Panc1 (cell line): ENCODE measurements at regions not wholly inside any gene's neighbourhood (a gene's known extent, or its start where the extent isn't known, plus 50 kb on each side); places are given as distances from the start of the nearest gene placed in this dataset.

Experiments
- POLR2AphosphoS5 ChIP-seq: IDR thresholded peaks from 2 replicates; pipeline ENCODE4 v1.6.1; 2012; ENCODE audit warnings: mild to moderate bottlenecking, low read depth, low read length, moderate library complexity
- SIN3A ChIP-seq: IDR thresholded peaks from 2 replicates; pipeline ENCODE4 v1.6.1; 2012; ENCODE audit warnings: low read depth, mild to moderate bottlenecking, low read length, moderate library complexity, borderline replicate concordance; ENCODE audit not compliant: insufficient read depth
- TCF7L2 ChIP-seq: IDR thresholded peaks from 2 replicates; pipeline ENCODE4 v1.6.1; 2011; ENCODE audit warnings: mild to moderate bottlenecking, low read depth, low read length, inconsistent platforms
- TF ChIP-seq, protein P1 (sequence below), 2 experiments: IDR thresholded peaks; 2 replicates each; pipeline ENCODE4 v1.6.1; 2011 to 2012; ENCODE audit warnings: low read depth in 2 of 2, control low read depth in 1 of 2, low read length in 1 of 2, mild to moderate bottlenecking in 1 of 2, moderate library complexity in 1 of 2; ENCODE audit not compliant: insufficient read depth in 1 of 2
- TF ChIP-seq, protein P2 (sequence below): fragments of 450-650 bp; IDR thresholded peaks from 2 replicates; pipeline ENCODE4 v1.5.1; 2017; ENCODE audit warnings: mild to moderate bottlenecking

DNA sequence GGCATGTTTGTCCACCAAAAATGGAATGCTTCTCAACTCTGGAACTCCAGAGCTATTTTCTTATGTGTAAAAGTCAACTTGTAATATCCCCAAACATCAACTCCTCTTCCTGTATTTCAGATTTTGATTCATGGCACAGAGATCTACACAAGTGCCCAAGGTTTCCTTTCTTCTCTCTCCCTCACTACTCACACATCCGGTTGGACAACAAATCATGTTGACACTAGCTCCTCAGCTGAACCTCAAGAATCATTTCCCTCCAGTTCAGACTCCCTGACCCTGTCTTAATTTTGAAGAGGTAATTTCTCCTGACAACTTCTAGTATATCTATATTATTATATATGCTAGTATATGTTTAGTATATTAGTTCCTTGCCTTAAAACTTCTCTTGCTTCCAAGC lies 485.4 kb upstream of the CCDC196 start:
- TF ChIP-seq, protein P1, sequence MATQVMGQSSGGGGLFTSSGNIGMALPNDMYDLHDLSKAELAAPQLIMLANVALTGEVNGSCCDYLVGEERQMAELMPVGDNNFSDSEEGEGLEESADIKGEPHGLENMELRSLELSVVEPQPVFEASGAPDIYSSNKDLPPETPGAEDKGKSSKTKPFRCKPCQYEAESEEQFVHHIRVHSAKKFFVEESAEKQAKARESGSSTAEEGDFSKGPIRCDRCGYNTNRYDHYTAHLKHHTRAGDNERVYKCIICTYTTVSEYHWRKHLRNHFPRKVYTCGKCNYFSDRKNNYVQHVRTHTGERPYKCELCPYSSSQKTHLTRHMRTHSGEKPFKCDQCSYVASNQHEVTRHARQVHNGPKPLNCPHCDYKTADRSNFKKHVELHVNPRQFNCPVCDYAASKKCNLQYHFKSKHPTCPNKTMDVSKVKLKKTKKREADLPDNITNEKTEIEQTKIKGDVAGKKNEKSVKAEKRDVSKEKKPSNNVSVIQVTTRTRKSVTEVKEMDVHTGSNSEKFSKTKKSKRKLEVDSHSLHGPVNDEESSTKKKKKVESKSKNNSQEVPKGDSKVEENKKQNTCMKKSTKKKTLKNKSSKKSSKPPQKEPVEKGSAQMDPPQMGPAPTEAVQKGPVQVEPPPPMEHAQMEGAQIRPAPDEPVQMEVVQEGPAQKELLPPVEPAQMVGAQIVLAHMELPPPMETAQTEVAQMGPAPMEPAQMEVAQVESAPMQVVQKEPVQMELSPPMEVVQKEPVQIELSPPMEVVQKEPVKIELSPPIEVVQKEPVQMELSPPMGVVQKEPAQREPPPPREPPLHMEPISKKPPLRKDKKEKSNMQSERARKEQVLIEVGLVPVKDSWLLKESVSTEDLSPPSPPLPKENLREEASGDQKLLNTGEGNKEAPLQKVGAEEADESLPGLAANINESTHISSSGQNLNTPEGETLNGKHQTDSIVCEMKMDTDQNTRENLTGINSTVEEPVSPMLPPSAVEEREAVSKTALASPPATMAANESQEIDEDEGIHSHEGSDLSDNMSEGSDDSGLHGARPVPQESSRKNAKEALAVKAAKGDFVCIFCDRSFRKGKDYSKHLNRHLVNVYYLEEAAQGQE (IDR thresholded peaks at IDR 0.05; ENCODE audit: insufficient read depth in 1 of 2, low read depth in 2 of 2, low read length in 1 of 2), result no peak
- TF ChIP-seq POLR2AphosphoS5 (no peak), SIN3A (no peak), TCF7L2 (no peak)
- TF ChIP-seq, protein P2, sequence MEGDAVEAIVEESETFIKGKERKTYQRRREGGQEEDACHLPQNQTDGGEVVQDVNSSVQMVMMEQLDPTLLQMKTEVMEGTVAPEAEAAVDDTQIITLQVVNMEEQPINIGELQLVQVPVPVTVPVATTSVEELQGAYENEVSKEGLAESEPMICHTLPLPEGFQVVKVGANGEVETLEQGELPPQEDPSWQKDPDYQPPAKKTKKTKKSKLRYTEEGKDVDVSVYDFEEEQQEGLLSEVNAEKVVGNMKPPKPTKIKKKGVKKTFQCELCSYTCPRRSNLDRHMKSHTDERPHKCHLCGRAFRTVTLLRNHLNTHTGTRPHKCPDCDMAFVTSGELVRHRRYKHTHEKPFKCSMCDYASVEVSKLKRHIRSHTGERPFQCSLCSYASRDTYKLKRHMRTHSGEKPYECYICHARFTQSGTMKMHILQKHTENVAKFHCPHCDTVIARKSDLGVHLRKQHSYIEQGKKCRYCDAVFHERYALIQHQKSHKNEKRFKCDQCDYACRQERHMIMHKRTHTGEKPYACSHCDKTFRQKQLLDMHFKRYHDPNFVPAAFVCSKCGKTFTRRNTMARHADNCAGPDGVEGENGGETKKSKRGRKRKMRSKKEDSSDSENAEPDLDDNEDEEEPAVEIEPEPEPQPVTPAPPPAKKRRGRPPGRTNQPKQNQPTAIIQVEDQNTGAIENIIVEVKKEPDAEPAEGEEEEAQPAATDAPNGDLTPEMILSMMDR, result no peak
